Activated gamma-delta T cell treated with anti-CD3 and anti-CD28 coated beads, Interleukin-2, amount 50 U/mL, for 16 hours (primary cell): ENCODE measurements at regions not wholly inside any gene's neighbourhood (a gene's known extent, or its start where the extent isn't known, plus 50 kb on each side); places are given as distances from the start of the nearest gene placed in this dataset.

Source experiments
- DNase-seq: peaks from one replicate; pipeline ENCODE4 v3.0.0-alpha.2; 2020; ENCODE audit warnings: low read depth

- no peak for DNase-seq
Observed at GRCh38 chr4:19888587-19888986, 363.1 kb upstream of the SLIT2 start.

- no peak for DNase-seq
Observed at GRCh38 chr4:19883841-19884240, 367.9 kb upstream of the SLIT2 start.

- DNase-seq = no peak
Observed at GRCh38 chr4:19880206-19880605, 371.5 kb upstream of the SLIT2 start.

- DNase-seq = no peak
Observed at GRCh38 chr4:19879330-19879729, 372.4 kb upstream of the SLIT2 start.

- no peak for DNase-seq
Observed at GRCh38 chr4:19857991-19858390, 393.7 kb upstream of the SLIT2 start.

- DNase-seq = no peak
Observed at GRCh38 chr4:19857380-19857779, 394.3 kb upstream of the SLIT2 start.

- DNase-seq = no peak
Observed at GRCh38 chr4:19850909-19851308, 400.8 kb upstream of the SLIT2 start.

GRCh38 chr4:19844446-19844845, 407.3 kb upstream of the SLIT2 start:
- no peak for DNase-seq

GRCh38 chr4:19842471-19842870, 409.2 kb upstream of the SLIT2 start:
- DNase-seq = no peak

- DNase-seq = no peak
Observed at GRCh38 chr4:19838858-19839257, 412.8 kb upstream of the SLIT2 start.

GRCh38 chr4:19835429-19835828, 416.3 kb upstream of the SLIT2 start:
- no peak for DNase-seq

GRCh38 chr4:19832411-19832810, 419.3 kb upstream of the SLIT2 start:
- DNase-seq = no peak

- DNase-seq = no peak
Observed at GRCh38 chr4:19831644-19832285, 419.9 kb upstream of the SLIT2 start.

GRCh38 chr4:19829101-19829500, 422.6 kb upstream of the SLIT2 start:
- DNase-seq = no peak

- no peak for DNase-seq
Observed at GRCh38 chr4:19823781-19824180, 427.9 kb upstream of the SLIT2 start.

GRCh38 chr4:19819737-19820136, 432.0 kb upstream of the SLIT2 start:
- no peak for DNase-seq

GRCh38 chr4:19809989-19810388, 441.7 kb upstream of the SLIT2 start:
- no peak for DNase-seq

- no peak for DNase-seq
Observed at GRCh38 chr4:19807505-19807904, 444.2 kb upstream of the SLIT2 start.

GRCh38 chr4:19806865-19807264, 444.8 kb upstream of the SLIT2 start:
- DNase-seq = no peak

GRCh38 chr4:19803406-19803805, 448.3 kb upstream of the SLIT2 start:
- DNase-seq = no peak

GRCh38 chr4:19793831-19794230, 457.9 kb upstream of the SLIT2 start:
- no peak for DNase-seq

- no peak for DNase-seq
Observed at GRCh38 chr4:19791422-19792123, 460.1 kb upstream of the SLIT2 start.

GRCh38 chr4:19786616-19787015, 465.1 kb upstream of the SLIT2 start:
- no peak for DNase-seq

- DNase-seq = no peak
Observed at GRCh38 chr4:19783667-19784223, 468.0 kb upstream of the SLIT2 start.
